RWPE1 (cell line): ENCODE measurements at regions not wholly inside any gene's neighbourhood (a gene's known extent, or its start where the extent isn't known, plus 50 kb on each side); places are given as distances from the start of the nearest gene placed in this dataset.

ENCODE experiments used
- CTCF ChIA-PET: fragments of 350-600 bp; sonication (Branson Sonifier 250); formaldehyde crosslinking; extraction: SDS; loops from one replicate; lab custom pipeline; 2021; lab: Yijun Ruan, JAX
- POLR2A ChIA-PET: fragments of 400-600 bp; formaldehyde crosslinking; extraction: SDS; loops from one replicate; lab custom pipeline; 2020; ENCODE audit warnings: antibody characterized with exemption; ENCODE audit not compliant: low non-redundant PET; lab: Yijun Ruan, JAX
- DNase-seq: peaks from one replicate; pipeline ENCODE4 v3.0.0; 2012; ENCODE audit warnings: low spot score
- H3K27ac ChIP-seq: fragments of 450-650 bp; 2 replicates; pipeline ENCODE4 v1.5.1; 2017
- CTCF ChIP-seq: fragments of 450-650 bp; conservative IDR thresholded peaks from 2 replicates; pipeline ENCODE4 v1.5.1; 2017; ENCODE audit warnings: low read depth, mild to moderate bottlenecking

- CTCF ChIA-PET, result interaction anchor here (0.9 kb wide), 1 partner anchor 24 kb away, joined by 5 read pairs; no protein-coding TSS in a partner anchor
- no peak for DNase-seq
- TF ChIP-seq CTCF, result no peak
Observed at GRCh38 chr2:67294218-67294617, 102.9 kb upstream of the ETAA1 start.

GRCh38 chr2:67295406-67295805 is 101.7 kb upstream of the ETAA1 start:
- no peak for TF ChIP-seq CTCF
- ChIA-PET POLR2A (no interaction called here), CTCF (no interaction called here)
- DNase-seq, result no peak
- H3K27ac ChIP-seq, result no peak overlapping the region

More at GRCh38 chr2:67294218-67294617, 102.9 kb upstream of the ETAA1 start:
- POLR2A ChIA-PET, result no interaction called here
- no peak overlapping the region for H3K27ac ChIP-seq

GRCh38 chr2:67295851-67296250 is 101.3 kb upstream of the ETAA1 start:
- POLR2A ChIA-PET, result no interaction called here
- H3K27ac ChIP-seq, result no peak overlapping the region
- CTCF ChIA-PET, result no interaction called here

GRCh38 chr2:67304300-67304890 is 92.7 kb upstream of the ETAA1 start:
- ChIA-PET POLR2A (no interaction called here), CTCF (interaction anchor here (0.6 to 1.1 kb wide), 2 partner anchors 21 to 53 kb away, joined by 3 to 4 read pairs; no protein-coding TSS in a partner anchor)
- H3K27ac ChIP-seq, result no peak overlapping the region
- DNase-seq, result no peak
- no peak for TF ChIP-seq CTCF

More at GRCh38 chr2:67295851-67296250, 101.3 kb upstream of the ETAA1 start:
- TF ChIP-seq CTCF, result no peak
- DNase-seq, result peak; percentile 2

GRCh38 chr2:67309281-67309680 is 87.9 kb upstream of the ETAA1 start:
- ChIA-PET POLR2A (no interaction called here), CTCF (interaction anchor here (0.7 kb wide), 1 partner anchor 65 kb away, joined by 3 read pairs; no protein-coding TSS in a partner anchor)
- TF ChIP-seq CTCF, result no peak
- no peak overlapping the region for H3K27ac ChIP-seq
- DNase-seq, result no peak

- ChIA-PET POLR2A (no interaction called here), CTCF (interaction anchor here (0.6 kb wide), 1 partner anchor 957 kb away, joined by 3 read pairs; no protein-coding TSS in a partner anchor)
- H3K27ac ChIP-seq, result no peak overlapping the region
- no peak for TF ChIP-seq CTCF
- peak; percentile 57 for DNase-seq
Observed at GRCh38 chr2:67311536-67311935, 85.6 kb upstream of the ETAA1 start.
